HEK293T (cell line): ENCODE measurements at regions not wholly inside any gene's neighbourhood (a gene's known extent, or its start where the extent isn't known, plus 50 kb on each side); places are given as distances from the start of the nearest gene placed in this dataset.

Experiments
- ARNT ChIP-seq: fragments of 450-650 bp; IDR thresholded peaks from 2 replicates; pipeline ENCODE4 v1.6.1; 2017; ENCODE audit warnings: mild to moderate bottlenecking
- BHLHE40 ChIP-seq: fragments of 450-650 bp; IDR thresholded peaks from 2 replicates; pipeline ENCODE4 v1.6.1; 2016; ENCODE audit warnings: mild to moderate bottlenecking, moderate library complexity, borderline replicate concordance
- ELF4 ChIP-seq: fragments of 450-650 bp; IDR thresholded peaks from 2 replicates; pipeline ENCODE4 v1.6.1; 2017; ENCODE audit warnings: antibody characterized with exemption
- FOXA1 ChIP-seq: fragments of 450-650 bp; IDR thresholded peaks from 2 replicates; pipeline ENCODE4 v1.6.1; 2016; ENCODE audit warnings: mild to moderate bottlenecking
- FOXK2 ChIP-seq: fragments of 450-650 bp; IDR thresholded peaks from 2 replicates; pipeline ENCODE4 v1.6.1; 2016; ENCODE audit warnings: mild to moderate bottlenecking
- FOXM1 ChIP-seq: fragments of 450-650 bp; IDR thresholded peaks from 2 replicates; pipeline ENCODE4 v1.6.1; 2017; ENCODE audit warnings: mild to moderate bottlenecking, borderline replicate concordance
- HDGF ChIP-seq: fragments of 450-650 bp; IDR thresholded peaks from 2 replicates; pipeline ENCODE4 v1.6.1; 2017; ENCODE audit warnings: antibody characterized with exemption, borderline replicate concordance
- L3MBTL2 ChIP-seq: fragments of 450-650 bp; conservative IDR thresholded peaks from 2 replicates; pipeline ENCODE4 v1.6.1; 2016; ENCODE audit warnings: mild to moderate bottlenecking
- LEF1 ChIP-seq: fragments of 450-650 bp; IDR thresholded peaks from 2 replicates; pipeline ENCODE4 v1.6.1; 2017; ENCODE audit warnings: mild to moderate bottlenecking, borderline replicate concordance
- NFRKB ChIP-seq: fragments of 450-650 bp; IDR thresholded peaks from 2 replicates; pipeline ENCODE4 v1.6.1; 2016; ENCODE audit warnings: mild to moderate bottlenecking, moderate library complexity
- PKNOX1 ChIP-seq: fragments of 450-650 bp; IDR thresholded peaks from 2 replicates; pipeline ENCODE4 v1.6.1; 2016
- SP1 ChIP-seq: fragments of 450-650 bp; IDR thresholded peaks from 2 replicates; pipeline ENCODE4 v1.6.1; 2017
- SUZ12 ChIP-seq: fragments of 450-650 bp; IDR thresholded peaks from 2 replicates; pipeline ENCODE4 v1.6.1; 2016; ENCODE audit warnings: mild to moderate bottlenecking
- TARDBP ChIP-seq: fragments of 450-650 bp; IDR thresholded peaks from 2 replicates; pipeline ENCODE4 v1.6.1; 2016

GRCh38 chr5:165202519-165202910 lies 1697.1 kb downstream of the MAT2B start:
- TF ChIP-seq FOXM1 (no peak), BHLHE40 (no peak), SP1 (no peak), PKNOX1 (no peak), ARNT (no peak), TARDBP (no peak), ELF4 (no peak), FOXK2 (no peak), L3MBTL2 (no peak), SUZ12 (no peak), NFRKB (no peak), HDGF (no peak), LEF1 (no peak), FOXA1 (no peak)
